ENCODE measurements at regions not wholly inside any gene's neighbourhood (a gene's known extent, or its start where the extent isn't known, plus 50 kb on each side); places are given as distances from the start of the nearest gene placed in this dataset.
"Not testable (repeated sequence)": the region's sequence is repeated elsewhere in the genome, so short reads cannot be mapped to it uniquely, and the experiment has no call there.

GRCh38 chr5:62190173-62190572, 115.8 kb upstream of the KIF2A start:
- no peak for ATAC-seq

- no peak for ATAC-seq
These were observed 115.1 kb upstream of the KIF2A start for GRCh38 chr5:62190931-62191330.

DNA sequence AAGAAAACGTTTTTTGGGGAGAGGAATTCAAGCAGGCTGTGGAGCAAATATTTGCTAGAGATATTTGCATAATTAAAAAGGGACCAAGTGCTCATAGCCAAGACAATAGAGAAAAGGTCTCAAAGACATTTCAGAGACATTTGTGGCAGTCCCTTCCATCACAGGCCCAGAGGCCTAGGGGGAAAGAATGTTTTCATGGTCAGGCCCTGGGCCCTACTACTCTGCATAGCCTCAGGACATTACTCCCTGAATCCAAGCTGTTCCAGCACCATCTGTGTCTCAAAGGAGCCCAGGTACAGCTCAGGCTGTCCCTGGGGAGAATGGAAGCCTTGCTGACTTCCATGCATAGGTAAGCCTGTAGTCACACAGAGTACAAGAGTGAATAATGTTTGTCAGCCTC, 113.0 kb upstream of the KIF2A start:
- no peak for ATAC-seq

- not testable (repeated sequence) for ATAC-seq
These were observed 109.5 kb upstream of the KIF2A start for GRCh38 chr5:62196532-62196931.

GRCh38 chr5:62197697-62198096, 108.3 kb upstream of the KIF2A start:
- no peak for ATAC-seq

DNA sequence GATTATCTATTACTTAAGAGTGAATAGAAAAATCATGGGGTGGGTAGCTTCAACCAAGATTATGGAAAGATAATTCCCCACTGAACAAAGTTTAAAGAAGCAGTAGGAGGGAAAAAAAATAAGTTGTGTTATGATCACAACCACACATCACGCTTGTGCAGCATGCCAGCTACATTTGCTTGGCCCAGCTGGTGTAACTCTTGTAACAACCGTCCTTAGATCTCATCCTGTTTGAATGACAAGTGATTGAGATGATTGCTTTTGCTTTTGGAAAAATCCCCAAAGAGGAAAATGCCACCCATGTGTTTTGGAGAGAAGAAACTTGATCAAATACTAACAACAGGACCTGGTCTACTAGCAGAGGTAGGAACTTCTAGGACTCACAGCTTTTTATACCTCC, 107.6 kb upstream of the KIF2A start:
- no peak for ATAC-seq

GRCh38 chr5:62199792-62200716, 106.0 kb upstream of the KIF2A start:
- ATAC-seq, result no peak

- no peak for ATAC-seq
These were observed 99.7 kb upstream of the KIF2A start for GRCh38 chr5:62206150-62206829.

DNA sequence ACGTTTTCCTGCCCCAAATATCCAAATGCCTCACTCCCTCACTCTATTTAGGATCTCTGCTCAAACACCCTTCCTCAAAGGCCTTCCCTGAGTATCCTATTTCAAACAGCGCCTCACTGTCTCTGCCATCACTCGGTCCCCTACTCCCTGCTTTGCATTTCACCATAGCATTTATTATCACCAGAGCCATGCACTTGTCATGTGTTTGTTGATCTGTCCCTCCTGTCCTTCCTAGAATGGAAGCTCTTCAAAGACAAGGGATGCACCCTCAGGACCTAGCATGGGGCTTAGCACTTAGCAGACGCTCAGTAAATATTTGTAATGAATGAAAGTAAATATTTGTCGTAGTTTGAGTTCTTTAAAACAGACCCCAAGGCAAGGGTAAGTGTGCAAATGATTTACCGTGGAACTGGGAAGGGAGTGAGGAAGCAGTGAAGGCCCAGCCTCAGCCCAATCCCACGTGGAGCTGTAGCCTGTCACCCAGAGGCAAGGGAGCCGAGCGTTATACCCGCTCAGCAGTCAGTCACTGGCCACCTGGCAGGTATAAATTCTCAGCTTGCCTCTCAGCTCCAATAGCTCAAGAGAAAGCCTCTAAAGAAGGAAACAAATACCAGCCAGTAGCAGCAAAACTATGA, 97.7 kb upstream of the KIF2A start:
- no peak for ATAC-seq

DNA sequence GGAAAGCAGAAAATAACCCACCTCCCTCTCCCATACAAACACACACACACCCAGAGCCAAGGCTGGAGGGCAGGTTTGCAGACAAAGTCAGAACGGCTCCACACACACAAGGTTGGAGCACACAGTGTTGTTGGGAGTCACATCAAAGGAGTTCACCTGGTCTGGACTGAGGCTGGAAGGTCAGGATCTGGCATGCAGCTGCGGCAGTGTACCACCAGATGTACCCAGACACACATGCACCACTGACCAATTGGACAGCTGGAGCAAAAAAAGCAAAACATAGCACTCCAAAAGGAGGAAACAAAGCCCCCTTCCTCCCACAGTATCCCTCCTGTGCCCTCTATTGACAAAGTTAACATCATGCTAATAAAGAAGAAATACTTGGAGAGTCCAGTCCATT, 94.6 kb upstream of the KIF2A start:
- no peak for ATAC-seq

DNA sequence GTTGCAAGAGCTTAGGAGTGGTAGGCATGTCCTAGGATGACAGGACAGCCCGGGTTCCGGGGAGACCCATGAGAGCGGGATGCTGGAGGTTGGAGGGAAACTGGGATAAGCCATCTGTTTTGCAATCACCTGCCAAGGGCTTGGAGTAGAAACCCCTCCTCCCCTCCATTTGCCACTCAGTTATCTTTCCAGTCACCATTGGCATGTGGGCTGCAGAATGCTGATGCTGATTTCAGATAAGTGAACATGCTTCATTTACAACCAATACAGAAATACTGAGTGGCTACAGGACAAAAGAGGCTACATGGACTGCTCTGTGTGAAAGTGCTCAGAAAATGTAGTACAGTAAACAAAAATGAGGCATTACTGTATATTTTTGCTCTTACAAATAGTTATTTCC, 93.4 kb upstream of the KIF2A start:
- ATAC-seq, result no peak

DNA sequence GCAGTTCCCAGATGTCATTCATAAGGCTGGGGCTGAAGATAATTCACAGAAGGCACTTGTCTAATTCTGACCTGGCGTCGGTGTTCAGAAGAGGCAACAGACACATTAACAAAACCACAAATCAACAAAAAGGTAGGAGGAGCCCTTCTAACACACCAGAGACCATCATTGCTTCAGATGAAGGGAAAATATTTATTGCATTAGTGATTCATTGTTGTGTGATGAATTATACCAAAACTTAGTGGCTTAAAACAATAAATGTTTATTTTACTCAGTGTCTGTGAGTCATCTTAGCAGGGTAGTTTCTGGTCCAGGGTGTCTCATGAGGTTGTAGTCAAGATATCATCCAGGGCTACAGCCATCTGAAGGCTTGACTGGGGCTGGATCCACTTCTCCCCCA, 91.3 kb upstream of the KIF2A start:
- no peak for ATAC-seq

DNA sequence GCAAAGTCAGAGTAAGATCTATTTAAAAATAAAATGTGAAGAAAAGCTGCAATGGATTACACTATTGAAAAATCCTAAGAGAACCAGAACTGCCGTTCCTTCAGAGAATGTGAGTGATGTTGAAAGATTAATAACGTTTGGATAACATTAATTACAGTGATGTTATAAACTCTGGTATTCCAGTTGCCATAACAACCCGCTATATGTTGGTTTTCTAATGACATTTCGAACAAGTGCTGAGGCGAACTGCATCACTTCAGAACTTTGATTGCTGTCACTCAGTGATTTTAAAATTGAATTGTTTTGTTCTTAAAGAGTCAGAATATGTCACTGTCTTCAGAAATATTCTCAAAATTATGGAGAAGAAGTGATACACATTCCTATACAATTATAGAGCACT, 89.4 kb upstream of the KIF2A start:
- not testable (repeated sequence) for ATAC-seq

DNA sequence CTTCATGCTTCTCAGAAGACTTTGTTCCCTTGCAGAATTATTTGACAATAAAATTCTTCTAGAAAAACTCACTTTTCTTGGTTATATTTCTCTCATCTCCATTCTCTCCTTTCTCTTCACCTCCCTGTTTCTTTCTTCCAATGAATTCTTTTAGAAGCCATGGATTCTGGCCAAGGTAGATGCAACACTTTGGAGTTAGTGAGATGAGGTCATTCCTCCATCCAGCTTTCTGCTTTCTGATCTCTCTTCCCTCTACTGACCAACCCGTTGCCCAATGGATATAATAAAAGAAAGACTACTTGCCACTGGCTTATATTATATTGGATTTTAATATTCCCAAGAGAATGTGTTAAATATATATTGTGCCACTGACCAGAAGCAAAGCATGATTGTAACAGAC, 88.9 kb upstream of the KIF2A start:
- ATAC-seq, result not testable (repeated sequence)

DNA sequence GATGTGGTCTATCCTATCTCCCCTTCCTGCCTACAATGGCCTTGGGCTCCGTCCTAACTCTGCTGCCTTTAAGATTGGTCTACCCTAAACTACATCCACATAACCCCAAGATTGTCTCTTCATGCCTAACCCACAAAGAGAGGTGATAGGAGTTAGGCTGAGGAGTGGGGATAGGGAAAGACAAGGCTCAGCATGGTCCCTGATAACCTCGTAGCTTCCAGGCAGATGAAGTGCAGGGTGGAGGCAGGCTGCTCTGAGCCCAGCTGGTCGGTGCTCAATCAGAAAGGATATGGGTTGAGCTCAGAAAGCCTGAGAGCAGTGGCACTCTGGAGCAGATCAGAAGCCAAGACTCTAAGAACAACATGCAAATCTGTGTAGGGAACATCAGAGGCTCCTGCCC, 87.1 kb upstream of the KIF2A start:
- not testable (repeated sequence) for ATAC-seq

DNA sequence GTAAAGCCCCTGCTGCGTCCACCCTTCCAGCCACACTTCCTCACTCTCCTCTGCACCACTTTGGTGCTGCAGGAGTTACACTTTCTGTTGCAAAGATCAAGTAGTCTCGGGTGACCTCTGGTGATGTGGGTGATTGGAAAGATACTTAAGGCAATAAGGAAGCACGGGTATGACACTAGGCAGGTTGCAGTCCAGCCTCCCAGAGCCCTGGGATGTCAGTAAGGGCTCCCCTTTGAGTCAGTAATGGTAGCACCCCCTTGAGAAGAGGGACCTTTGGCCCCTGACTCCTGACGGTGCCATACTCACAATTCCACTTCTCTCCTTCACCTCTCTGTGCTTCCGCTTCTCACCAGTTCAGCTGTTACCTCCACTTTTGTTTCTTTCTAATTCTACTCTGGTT, 84.1 kb upstream of the KIF2A start:
- not testable (repeated sequence) for ATAC-seq

DNA sequence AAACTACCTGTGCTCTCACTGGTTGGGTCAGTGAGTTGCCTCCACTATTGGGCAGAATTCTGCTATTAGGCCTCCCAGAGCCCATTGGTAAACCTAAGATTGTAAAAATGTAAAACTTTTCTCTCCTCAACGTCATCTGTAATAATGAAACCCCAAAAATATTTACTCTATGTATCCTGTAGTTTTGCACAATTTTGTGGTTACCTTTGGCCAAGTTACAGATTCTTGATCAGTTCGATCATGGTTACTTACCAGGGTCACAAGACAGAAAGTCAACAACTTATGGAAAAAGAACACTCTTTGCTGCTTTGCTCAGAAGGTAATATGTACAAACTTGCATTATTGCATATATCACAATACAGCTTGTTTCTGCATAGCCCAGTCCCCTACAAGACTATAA, 83.7 kb upstream of the KIF2A start:
- not testable (repeated sequence) for ATAC-seq

DNA sequence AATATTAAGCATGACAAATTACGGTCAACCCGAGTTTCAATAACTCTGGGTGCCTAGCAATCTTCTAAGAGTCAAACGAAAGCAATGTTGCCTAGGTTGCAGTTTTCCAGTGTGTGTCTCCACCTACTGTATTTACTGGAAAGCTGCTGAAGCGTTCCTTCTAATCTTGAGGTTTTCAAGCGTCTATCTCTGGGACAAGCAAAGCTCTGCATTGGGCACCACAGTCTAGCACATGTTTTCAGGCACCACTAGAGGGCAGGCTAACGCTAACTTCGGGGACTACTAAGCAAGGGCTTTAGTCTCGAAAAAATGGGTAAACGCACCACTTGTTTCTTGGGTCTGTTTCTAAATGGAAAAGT, 82.7 kb upstream of the KIF2A start:
- ATAC-seq, result peak; percentile 99

DNA sequence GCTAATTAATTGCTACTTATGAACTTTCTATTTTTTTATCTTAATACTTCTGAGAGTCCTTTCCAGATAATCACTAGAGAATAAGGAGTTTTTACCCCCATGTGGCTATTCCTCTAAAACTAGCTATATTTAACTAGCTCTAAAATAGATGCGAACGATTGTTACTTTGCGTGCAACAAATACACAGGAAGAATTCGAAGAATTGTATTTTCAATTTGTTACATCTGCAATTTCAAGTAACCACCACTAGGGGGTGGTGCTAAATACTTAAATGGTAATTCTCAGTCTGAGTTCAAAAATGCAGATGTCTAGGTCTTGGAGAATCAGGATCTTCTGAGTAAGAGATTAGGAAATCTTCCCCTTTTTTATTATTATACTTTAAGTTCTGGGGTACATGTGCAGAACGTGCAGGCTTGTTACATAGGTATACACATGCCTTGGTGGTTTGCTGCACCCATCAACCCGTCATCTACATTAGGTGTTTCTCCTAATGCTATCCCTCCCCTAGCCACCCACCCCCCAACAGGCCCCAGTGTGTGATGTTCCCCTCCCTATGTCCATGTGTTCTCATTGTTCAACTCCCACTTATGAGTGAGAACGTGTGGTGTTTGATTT, 80.9 kb upstream of the KIF2A start:
- not testable (repeated sequence) for ATAC-seq

DNA sequence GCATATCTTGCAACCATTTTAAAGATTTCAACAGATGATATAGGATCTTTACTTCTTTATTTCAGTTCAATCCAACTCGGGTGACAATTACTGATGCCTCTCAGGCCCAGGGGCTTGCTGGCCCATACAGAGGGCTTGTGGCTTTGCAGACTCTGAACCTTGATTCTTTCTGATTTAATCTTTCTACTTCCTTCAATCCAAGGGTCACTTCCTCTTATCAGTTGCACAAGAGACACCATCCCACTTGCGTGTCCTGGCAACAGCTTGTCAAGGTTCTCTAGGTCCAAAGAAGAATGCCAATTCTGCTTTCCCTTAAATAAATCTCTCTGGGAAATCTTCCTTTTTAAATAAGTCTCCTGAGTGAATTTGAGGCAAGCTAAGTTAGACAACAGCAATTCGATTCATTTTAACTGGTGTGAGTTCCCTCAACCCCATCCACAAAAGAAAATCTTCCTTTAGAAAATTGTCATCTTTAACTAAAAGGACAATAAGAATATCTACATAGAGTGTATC, 75.1 kb upstream of the KIF2A start:
- not testable (repeated sequence) for ATAC-seq

GRCh38 chr5:62231576-62231975, 74.4 kb upstream of the KIF2A start:
- no peak for ATAC-seq

- not testable (repeated sequence) for ATAC-seq
These were observed 73.8 kb upstream of the KIF2A start for GRCh38 chr5:62232218-62232617.

Measured in esophagus mucosa (tissue), 1 donor.